ENCODE measurements at regions not wholly inside any gene's neighbourhood (a gene's known extent, or its start where the extent isn't known, plus 50 kb on each side); places are given as distances from the start of the nearest gene placed in this dataset.

DNA sequence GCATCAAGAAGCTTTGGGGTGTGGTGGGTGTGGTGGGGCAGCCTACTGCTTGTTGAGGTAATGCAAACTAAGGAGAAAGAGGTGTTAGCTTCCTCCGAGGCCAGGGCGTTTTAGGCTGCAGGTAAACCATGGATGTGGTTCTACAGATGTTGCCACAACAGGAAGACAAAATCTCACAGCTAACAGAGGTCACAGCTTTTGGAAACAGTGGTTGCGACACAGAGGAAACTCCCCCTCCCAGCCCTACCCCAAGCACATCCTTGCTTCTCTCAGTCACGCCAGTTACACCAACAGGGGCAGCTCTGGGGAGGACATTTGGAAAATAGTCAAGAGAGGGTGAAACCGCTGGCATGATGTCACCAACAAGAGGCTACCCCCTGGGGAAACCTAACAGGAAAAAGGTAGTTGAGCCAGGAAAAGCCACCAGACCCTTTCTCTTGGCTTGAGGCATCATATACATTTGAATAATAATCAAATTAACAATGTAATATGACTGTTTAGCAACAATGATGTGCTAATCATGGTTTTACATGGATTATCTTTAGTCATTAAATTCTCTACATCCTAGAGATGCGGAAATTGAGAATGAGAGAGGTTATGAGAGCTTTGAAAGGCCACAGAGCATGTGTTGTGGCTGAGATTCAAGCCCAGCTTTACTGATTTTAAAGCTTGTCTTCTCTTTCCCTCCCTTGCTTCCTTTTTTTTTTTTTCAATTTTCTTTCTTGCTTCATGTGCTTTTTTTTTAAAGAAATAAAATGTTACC lies 82.2 kb upstream of the IL12B start:
- Mint-ChIP-seq H3K4me1 (peaks cover 8 to 25% of the 10 kb centered on the region in 2 donors), H3K9me3 (no peaks in the 10 kb centered on the region), H3K4me3 (no peak overlapping the region), H3K27ac (peak overlapping the region; percentile 53), H3K27me3 (peaks cover 0 to 9% of the 10 kb centered on the region in 2 donors), H3K36me3 (no peaks in the 10 kb centered on the region)
- peak; percentile 51 for DNase-seq
- peak; percentile 89 to 93 for ATAC-seq (replicated peaks)

GRCh38 chr5:159414021-159414420 lies 83.7 kb upstream of the IL12B start:
- peaks cover 8 to 25% of the 10 kb centered on the region in 2 donors for H3K4me1 Mint-ChIP-seq
- H3K27ac Mint-ChIP-seq, result no peak overlapping the region
- no peak for DNase-seq
- no peak for ATAC-seq (replicated peaks)
- H3K36me3 Mint-ChIP-seq, result no peaks in the 10 kb centered on the region
- H3K4me3 Mint-ChIP-seq, result no peak overlapping the region
- no peaks in the 10 kb centered on the region for H3K27me3 Mint-ChIP-seq
- H3K9me3 Mint-ChIP-seq, result no peaks in the 10 kb centered on the region

- Mint-ChIP-seq H3K4me1 (peaks cover 8 to 21% of the 10 kb centered on the region in 2 donors), H3K4me3 (no peak overlapping the region), H3K9me3 (no peaks in the 10 kb centered on the region), H3K27me3 (no peaks in the 10 kb centered on the region), H3K27ac (no peak overlapping the region), H3K36me3 (no peaks in the 10 kb centered on the region)
- ATAC-seq (replicated peaks) (no peak), DNase-seq (no peak)
Observed at GRCh38 chr5:159415301-159415937, 85.1 kb upstream of the IL12B start.

- Mint-ChIP-seq H3K4me3 (no peak overlapping the region), H3K27ac (no peak overlapping the region), H3K4me1 (peaks cover 8 to 21% of the 10 kb centered on the region in 2 donors), H3K36me3 (no peaks in the 10 kb centered on the region), H3K9me3 (no peaks in the 10 kb centered on the region), H3K27me3 (no peaks in the 10 kb centered on the region)
- no peak for DNase-seq
- ATAC-seq (replicated peaks), result no peak
Observed at GRCh38 chr5:159416438-159416837, 86.2 kb upstream of the IL12B start.

DNA sequence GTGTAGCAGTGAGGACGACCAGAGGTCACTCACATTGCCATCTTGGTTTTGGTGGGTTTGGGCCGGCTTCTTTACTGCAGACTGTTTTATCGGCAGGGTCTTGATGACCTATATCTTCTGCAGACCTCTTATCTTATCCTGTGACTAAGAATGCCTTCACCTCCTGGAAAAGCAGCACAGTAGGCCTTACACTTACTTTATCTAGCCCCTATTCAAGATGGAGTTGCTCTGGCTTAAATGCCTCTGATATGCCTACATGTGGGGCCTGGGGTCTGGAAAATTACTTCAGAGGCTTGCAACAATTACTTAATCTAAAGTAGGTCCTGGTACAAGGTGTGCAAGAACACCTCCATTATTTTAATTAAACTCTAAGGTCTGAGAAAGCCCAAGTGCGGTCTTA lies 86.9 kb upstream of the IL12B start:
- no peak for ATAC-seq (replicated peaks)
- Mint-ChIP-seq H3K4me3 (no peak overlapping the region), H3K4me1 (peaks cover 5 to 15% of the 10 kb centered on the region in 2 donors), H3K27me3 (no peaks in the 10 kb centered on the region), H3K27ac (no peak overlapping the region), H3K9me3 (no peaks in the 10 kb centered on the region), H3K36me3 (no peaks in the 10 kb centered on the region)
- DNase-seq, result no peak

- Mint-ChIP-seq H3K27ac (no peak overlapping the region), H3K4me1 (peaks cover 0 to 2% of the 10 kb centered on the region in 2 donors), H3K36me3 (no peaks in the 10 kb centered on the region), H3K9me3 (no peaks in the 10 kb centered on the region), H3K4me3 (no peak overlapping the region), H3K27me3 (no peaks in the 10 kb centered on the region)
- peak in 1 of 2 donors; percentile 33 for ATAC-seq (replicated peaks)
- DNase-seq, result no peak
Observed at GRCh38 chr5:159419576-159419975, 89.3 kb upstream of the IL12B start.

- H3K9me3 Mint-ChIP-seq, result no peaks in the 10 kb centered on the region
- H3K36me3 Mint-ChIP-seq, result no peaks in the 10 kb centered on the region
- no peak overlapping the region for H3K27ac Mint-ChIP-seq
- no peak overlapping the region for H3K4me3 Mint-ChIP-seq
- peaks cover 9% of the 10 kb centered on the region in 2 donors for H3K4me1 Mint-ChIP-seq
- ATAC-seq (replicated peaks), result no peak
- no peaks in the 10 kb centered on the region for H3K27me3 Mint-ChIP-seq
- DNase-seq, result no peak
Observed at GRCh38 chr5:159420940-159421339, 90.7 kb upstream of the IL12B start.

GRCh38 chr5:159422361-159422760 lies 92.1 kb upstream of the IL12B start:
- DNase-seq (no peak), ATAC-seq (replicated peaks) (no peak)
- H3K36me3 Mint-ChIP-seq, result no peaks in the 10 kb centered on the region
- H3K27me3 Mint-ChIP-seq, result no peaks in the 10 kb centered on the region
- H3K9me3 Mint-ChIP-seq, result no peaks in the 10 kb centered on the region
- no peak overlapping the region for H3K4me3 Mint-ChIP-seq
- no peak overlapping the region for H3K27ac Mint-ChIP-seq
- H3K4me1 Mint-ChIP-seq, result peaks cover 20 to 23% of the 10 kb centered on the region in 2 donors

- Mint-ChIP-seq H3K9me3 (no peaks in the 10 kb centered on the region), H3K4me3 (no peak overlapping the region), H3K4me1 (peaks cover 24 to 28% of the 10 kb centered on the region in 2 donors), H3K36me3 (no peaks in the 10 kb centered on the region), H3K27ac (no peak overlapping the region), H3K27me3 (no peaks in the 10 kb centered on the region)
- ATAC-seq (replicated peaks), result no peak
- DNase-seq, result no peak
Observed at GRCh38 chr5:159422910-159423309, 92.6 kb upstream of the IL12B start.

DNA sequence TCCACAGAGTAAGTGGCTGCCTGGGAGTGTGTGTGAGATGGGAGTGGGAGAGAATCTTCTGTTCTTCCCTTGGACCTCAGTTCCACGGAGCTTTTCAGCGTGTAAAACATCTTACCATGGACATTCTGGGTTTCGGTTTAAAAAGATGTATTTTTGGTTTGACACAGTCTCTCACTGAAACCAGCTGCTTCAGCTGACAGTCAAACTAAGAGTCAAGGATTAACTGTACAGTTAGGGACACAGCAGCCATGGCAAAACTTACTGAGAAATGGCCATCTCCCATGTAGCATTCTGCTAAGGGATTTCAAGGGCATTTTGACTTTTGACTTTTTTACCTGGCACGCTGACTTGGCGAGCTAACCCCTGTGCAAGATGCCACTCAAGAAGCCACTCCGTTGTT lies 93.8 kb upstream of the IL12B start:
- Mint-ChIP-seq H3K4me1 (peaks cover 31 to 39% of the 10 kb centered on the region in 2 donors), H3K27ac (no peak overlapping the region), H3K4me3 (no peak overlapping the region), H3K27me3 (no peaks in the 10 kb centered on the region), H3K9me3 (no peaks in the 10 kb centered on the region), H3K36me3 (no peaks in the 10 kb centered on the region)
- DNase-seq (no peak), ATAC-seq (replicated peaks) (no peak)

DNA sequence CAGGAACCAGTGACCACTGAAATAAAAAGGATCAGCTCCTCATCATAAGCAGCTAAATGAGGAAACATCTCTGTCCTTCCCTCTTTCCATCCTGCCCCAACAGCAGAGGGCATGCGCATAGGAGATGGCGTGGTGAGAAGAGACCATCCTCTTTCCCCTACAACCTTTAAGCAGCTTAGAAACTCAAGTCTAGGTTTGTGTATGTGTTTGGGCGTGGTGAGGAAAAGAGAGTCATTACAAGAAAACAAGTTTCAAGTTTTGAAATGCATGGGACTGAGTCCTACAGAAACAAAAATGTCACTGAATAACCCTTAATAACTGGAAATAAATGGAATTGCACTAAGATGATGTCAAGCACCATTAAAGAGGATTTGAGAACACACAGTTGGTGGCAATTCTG lies 96.4 kb upstream of the IL12B start:
- Mint-ChIP-seq H3K4me1 (peaks cover 36 to 43% of the 10 kb centered on the region in 2 donors), H3K36me3 (no peaks in the 10 kb centered on the region), H3K9me3 (no peaks in the 10 kb centered on the region), H3K4me3 (no peak overlapping the region), H3K27me3 (no peaks in the 10 kb centered on the region), H3K27ac (no peak overlapping the region)
- ATAC-seq (replicated peaks) (peak; percentile 13 to 26), DNase-seq (no peak)

DNA sequence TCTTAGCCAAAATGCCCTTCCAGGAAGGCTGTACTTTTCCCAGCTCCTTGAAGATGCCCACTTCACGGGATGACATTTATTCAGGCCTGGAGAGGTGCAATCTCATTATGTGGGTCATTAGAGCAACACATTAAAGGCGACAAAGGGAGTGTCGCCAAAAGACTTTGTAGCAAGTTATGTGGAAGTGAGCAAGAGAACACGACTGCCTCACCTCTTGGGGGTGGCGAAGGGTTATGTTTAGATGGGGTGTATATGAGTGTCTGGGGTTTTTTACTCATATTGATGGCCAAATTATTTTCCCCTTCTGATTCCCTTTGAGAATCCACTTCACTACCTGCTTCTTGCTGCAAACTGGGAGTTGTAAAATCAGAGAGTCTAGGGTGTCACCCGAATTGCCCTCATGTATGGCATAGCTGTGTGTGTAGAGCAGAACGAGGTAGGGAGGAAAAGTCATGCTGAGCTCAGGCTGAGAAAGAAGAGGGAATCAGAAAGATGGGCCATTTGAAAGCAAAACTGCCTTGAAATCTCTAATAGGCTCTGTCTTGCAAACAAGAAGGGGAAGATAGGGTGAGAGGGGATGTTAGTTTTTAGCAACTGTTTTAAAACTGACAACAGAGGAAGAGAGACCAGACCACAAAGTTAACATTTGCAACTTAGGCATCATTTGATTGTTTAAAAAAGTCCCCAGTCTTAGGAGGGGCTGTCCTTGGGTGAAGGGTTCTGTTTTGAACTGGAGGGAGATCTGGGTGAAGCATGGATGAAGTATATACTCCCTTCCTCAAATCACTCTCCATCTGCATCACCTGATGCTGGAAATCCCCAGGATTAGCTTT lies 97.1 kb upstream of the IL12B start:
- Mint-ChIP-seq H3K4me1 (peaks cover 37 to 43% of the 10 kb centered on the region in 2 donors), H3K27ac (peak overlapping the region; percentile 39), H3K36me3 (no peaks in the 10 kb centered on the region), H3K27me3 (no peaks in the 10 kb centered on the region), H3K4me3 (peak overlapping the region; percentile 3 to 30), H3K9me3 (no peaks in the 10 kb centered on the region)
- ATAC-seq (replicated peaks) (peak; percentile 89 to 91), DNase-seq (peak; percentile 50)

DNA sequence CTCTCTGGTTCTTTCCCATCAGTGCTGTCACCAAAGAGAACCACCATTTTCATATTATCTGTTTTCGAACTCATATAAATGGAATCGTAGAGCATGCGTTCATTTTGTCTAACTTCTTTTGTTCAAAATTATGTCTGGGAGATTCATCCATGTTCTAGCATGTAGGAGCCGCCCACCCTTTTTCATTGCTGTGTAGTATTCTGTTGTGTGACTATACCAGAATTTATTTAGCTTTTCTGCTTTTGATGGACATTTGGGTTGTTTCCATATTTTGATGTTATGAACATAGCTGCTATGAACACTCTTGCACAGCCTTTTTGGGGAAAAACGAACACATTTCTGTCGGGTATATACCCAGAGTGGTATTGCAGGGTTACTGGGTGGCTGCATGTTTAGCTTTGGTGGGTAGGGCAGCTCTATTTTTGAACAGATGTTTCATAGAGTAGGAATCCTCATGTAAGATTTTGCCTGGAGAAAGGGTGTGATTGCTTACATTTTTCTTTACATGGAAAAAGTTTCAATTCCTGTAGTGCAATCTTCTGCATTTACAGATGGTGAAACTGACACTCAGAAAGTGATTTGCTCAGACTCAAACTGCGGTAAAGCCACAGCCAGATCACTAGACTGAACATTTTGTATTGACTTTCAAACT lies 100.2 kb upstream of the IL12B start:
- Mint-ChIP-seq H3K27ac (no peak overlapping the region), H3K9me3 (no peaks in the 10 kb centered on the region), H3K36me3 (no peaks in the 10 kb centered on the region), H3K27me3 (peaks cover 0 to 15% of the 10 kb centered on the region in 2 donors), H3K4me3 (no peak overlapping the region), H3K4me1 (peaks cover 32 to 39% of the 10 kb centered on the region in 2 donors)
- DNase-seq (no peak), ATAC-seq (replicated peaks) (no peak)

DNA sequence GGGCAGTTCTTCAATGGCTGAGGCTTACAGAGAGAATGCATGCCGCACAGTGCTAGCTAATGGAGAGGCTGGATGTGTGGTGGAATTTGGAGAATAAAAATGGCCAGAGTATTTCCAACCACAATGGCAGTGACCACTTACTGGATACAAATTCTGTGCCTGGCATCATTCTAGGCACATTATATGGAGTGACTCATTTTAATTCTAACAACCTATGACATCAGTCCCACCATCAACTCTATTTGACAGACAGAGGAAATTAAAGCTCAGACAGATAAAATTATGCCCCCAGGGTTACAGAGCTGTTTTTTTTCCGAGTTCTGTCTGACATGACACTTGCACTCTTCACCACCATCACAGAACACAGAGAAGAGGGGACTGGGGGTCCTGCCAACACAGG lies 105.6 kb upstream of the IL12B start:
- ATAC-seq (replicated peaks) (no peak), DNase-seq (no peak)
- Mint-ChIP-seq H3K27ac (no peak overlapping the region), H3K27me3 (peaks cover 0 to 15% of the 10 kb centered on the region in 2 donors), H3K9me3 (no peaks in the 10 kb centered on the region), H3K36me3 (peaks cover 0 to 8% of the 10 kb centered on the region in 2 donors), H3K4me3 (no peak overlapping the region), H3K4me1 (peaks cover 6 to 16% of the 10 kb centered on the region in 2 donors)
